Liver (tissue), 3 donors: ENCODE measurements at regions not wholly inside any gene's neighbourhood (a gene's known extent, or its start where the extent isn't known, plus 50 kb on each side); places are given as distances from the start of the nearest gene placed in this dataset.

Experiments used
- ATF3 ChIP-seq: IDR thresholded peaks from 2 replicates; pipeline ENCODE4 v1.6.1; 2016; ENCODE audit warnings: antibody characterized with exemption
- CTCF ChIP-seq: fragments of 150-350 bp; IDR thresholded peaks from 2 replicates; pipeline ENCODE4 v1.5.1; 2017; ENCODE audit warnings: improper control_type of control experiment, low read depth, low read length; ENCODE audit not compliant: missing input control
- EGR1 ChIP-seq, 2 donors: IDR thresholded peaks; 2 replicates each; pipeline ENCODE4 v1.6.1; 2016 to 2018; ENCODE audit warnings: antibody characterized with exemption in 2 of 2, low read depth in 2 of 2
- GABPA ChIP-seq, 2 donors: IDR thresholded peaks in 1 of 2; conservative IDR thresholded peaks in 1 of 2; 2 replicates each; pipeline ENCODE4 v1.6.1; 2016; ENCODE audit warnings: antibody characterized with exemption in 2 of 2, mild to moderate bottlenecking in 1 of 2, moderate library complexity in 1 of 2
- HNF4A ChIP-seq, 2 donors: conservative IDR thresholded peaks; 2 replicates each; pipeline ENCODE4 v1.6.1; 2016; ENCODE audit warnings: antibody characterized with exemption in 2 of 2, mild to moderate bottlenecking in 2 of 2
- HNF4G ChIP-seq: IDR thresholded peaks from 2 replicates; pipeline ENCODE4 v1.6.1; 2016; ENCODE audit warnings: antibody characterized with exemption
- JUND ChIP-seq, 2 donors: IDR thresholded peaks; 2 replicates each; pipeline ENCODE4 v1.6.1; 2016; ENCODE audit warnings: antibody characterized with exemption in 2 of 2
- MAX ChIP-seq: IDR thresholded peaks from 2 replicates; pipeline ENCODE4 v1.6.1; 2016; ENCODE audit warnings: antibody characterized with exemption
- RAD21 ChIP-seq, 2 donors: IDR thresholded peaks; 2 replicates each; pipeline ENCODE4 v1.6.1; 2016; ENCODE audit warnings: antibody characterized with exemption in 2 of 2, mild to moderate bottlenecking in 2 of 2
- REST ChIP-seq: IDR thresholded peaks from 2 replicates; pipeline ENCODE4 v1.6.1; 2016; ENCODE audit warnings: antibody characterized with exemption, mild to moderate bottlenecking
- RXRA ChIP-seq, 2 donors: IDR thresholded peaks; 2 replicates each; pipeline ENCODE4 v1.6.1; 2017 to 2018; ENCODE audit warnings: antibody characterized with exemption in 2 of 2, mild to moderate bottlenecking in 1 of 2
- TAF1 ChIP-seq: conservative IDR thresholded peaks from 2 replicates; pipeline ENCODE4 v1.6.1; 2016; ENCODE audit warnings: antibody characterized with exemption, mild to moderate bottlenecking
- YY1 ChIP-seq: IDR thresholded peaks from 2 replicates; pipeline ENCODE4 v1.6.1; 2016; ENCODE audit warnings: antibody characterized with exemption, mild to moderate bottlenecking
- ZBTB33 ChIP-seq: IDR thresholded peaks from 2 replicates; pipeline ENCODE4 v1.6.1; 2016; ENCODE audit warnings: antibody characterized with exemption
- donor health status: healthy.
- donor health status: healthy.

- TF ChIP-seq YY1 (no peak), CTCF (no peak), HNF4A (conservative IDR thresholded peaks at IDR 0.05) (no peak), HNF4G (no peak), TAF1 (no peak), RXRA (IDR thresholded peaks at IDR 0.05) (no peak), ATF3 (no peak), MAX (no peak), REST (no peak), JUND (IDR thresholded peaks at IDR 0.05) (no peak), RAD21 (IDR thresholded peaks at IDR 0.05) (no peak), GABPA (IDR thresholded peaks at IDR 0.05 in 1 of 2, conservative IDR thresholded peaks at IDR 0.05 in 1 of 2) (no peak), EGR1 (IDR thresholded peaks at IDR 0.05; ENCODE audit: low read depth in 2 of 2) (no peak), ZBTB33 (no peak)
Measured at GRCh38 chr22:26769663-26770062, 112.3 kb downstream of the MIAT start.
